Colonic mucosa (tissue), 4 donors: ENCODE measurements at regions not wholly inside any gene's neighbourhood (a gene's known extent, or its start where the extent isn't known, plus 50 kb on each side); places are given as distances from the start of the nearest gene placed in this dataset.

Experiments used
- DNase-seq: peaks from one replicate; pipeline ENCODE4 v3.0.0-alpha.2; 2020
- H3K27ac ChIP-seq: fragments of 200-600 bp; one replicate; pipeline ENCODE4 v1.8.0; 2021
- H3K27me3 ChIP-seq: fragments of 200-600 bp; one replicate; pipeline ENCODE4 v1.8.0; 2021
- H3K36me3 ChIP-seq: fragments of 200-600 bp; one replicate; pipeline ENCODE4 v1.8.0; 2021
- H3K4me1 ChIP-seq: fragments of 200-600 bp; one replicate; pipeline ENCODE4 v1.8.0; 2021; ENCODE audit warnings: mild to moderate bottlenecking
- H3K4me3 ChIP-seq: fragments of 200-600 bp; one replicate; pipeline ENCODE4 v1.8.0; 2021
- H3K9ac ChIP-seq, 2 donors: one replicate each; pipeline ENCODE4 v1.7.0; 2013; ENCODE audit warnings: control low read depth in 2 of 2, low read depth in 2 of 2, low read length in 2 of 2
- H3K9me3 ChIP-seq: fragments of 200-600 bp; one replicate; pipeline ENCODE4 v1.8.0; 2021
- intact Hi-C: fragments of 100-400 bp; cut with DNase I; formaldehyde crosslinking; loops from one replicate; pipeline ENCODE4 v1.14.1; 2022
- TF ChIP-seq, protein P1 (sequence below): fragments of 200-600 bp; IDR thresholded peaks from one replicate; pipeline ENCODE4 v1.8.0; 2022; ENCODE audit warnings: antibody characterized with exemption, mild to moderate bottlenecking
- donor health status: healthy.
- donor health status: DM: no; HTN: no; CAD: no.
- donor health status: DM: no; HTN: no; CAD: no.

DNA sequence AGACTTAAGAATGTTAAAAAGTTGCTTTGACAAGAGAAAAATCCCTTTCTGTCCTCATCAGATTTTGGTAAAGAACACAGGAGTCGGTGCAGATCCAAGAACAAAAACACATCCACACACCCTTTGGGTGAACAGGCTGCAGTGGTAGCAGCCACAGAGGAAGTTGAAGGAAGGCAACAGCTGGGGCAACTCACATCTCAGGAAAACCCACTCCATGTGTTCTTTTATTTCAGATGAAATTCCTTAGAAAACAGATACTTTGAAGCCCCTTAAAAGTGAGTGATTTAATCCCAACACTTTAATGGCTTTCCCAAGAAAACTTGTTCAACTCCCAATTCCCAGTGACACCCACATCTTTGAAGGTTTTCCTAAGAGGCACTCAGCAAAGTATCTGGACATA, 271.3 kb downstream of the ICOS start:
- no peak overlapping the region for H3K27ac ChIP-seq
- no peak for DNase-seq
- H3K9ac ChIP-seq: no peak overlapping the region
- H3K4me1 ChIP-seq: no peaks in the 10 kb centered on the region
- no peaks in the 10 kb centered on the region for H3K9me3 ChIP-seq
- H3K36me3 ChIP-seq: no peaks in the 10 kb centered on the region
- H3K4me3 ChIP-seq: no peak overlapping the region
- TF ChIP-seq, protein P1, sequence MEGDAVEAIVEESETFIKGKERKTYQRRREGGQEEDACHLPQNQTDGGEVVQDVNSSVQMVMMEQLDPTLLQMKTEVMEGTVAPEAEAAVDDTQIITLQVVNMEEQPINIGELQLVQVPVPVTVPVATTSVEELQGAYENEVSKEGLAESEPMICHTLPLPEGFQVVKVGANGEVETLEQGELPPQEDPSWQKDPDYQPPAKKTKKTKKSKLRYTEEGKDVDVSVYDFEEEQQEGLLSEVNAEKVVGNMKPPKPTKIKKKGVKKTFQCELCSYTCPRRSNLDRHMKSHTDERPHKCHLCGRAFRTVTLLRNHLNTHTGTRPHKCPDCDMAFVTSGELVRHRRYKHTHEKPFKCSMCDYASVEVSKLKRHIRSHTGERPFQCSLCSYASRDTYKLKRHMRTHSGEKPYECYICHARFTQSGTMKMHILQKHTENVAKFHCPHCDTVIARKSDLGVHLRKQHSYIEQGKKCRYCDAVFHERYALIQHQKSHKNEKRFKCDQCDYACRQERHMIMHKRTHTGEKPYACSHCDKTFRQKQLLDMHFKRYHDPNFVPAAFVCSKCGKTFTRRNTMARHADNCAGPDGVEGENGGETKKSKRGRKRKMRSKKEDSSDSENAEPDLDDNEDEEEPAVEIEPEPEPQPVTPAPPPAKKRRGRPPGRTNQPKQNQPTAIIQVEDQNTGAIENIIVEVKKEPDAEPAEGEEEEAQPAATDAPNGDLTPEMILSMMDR: no peak
- intact Hi-C loops: no loop called here
- no peaks in the 10 kb centered on the region for H3K27me3 ChIP-seq

DNA sequence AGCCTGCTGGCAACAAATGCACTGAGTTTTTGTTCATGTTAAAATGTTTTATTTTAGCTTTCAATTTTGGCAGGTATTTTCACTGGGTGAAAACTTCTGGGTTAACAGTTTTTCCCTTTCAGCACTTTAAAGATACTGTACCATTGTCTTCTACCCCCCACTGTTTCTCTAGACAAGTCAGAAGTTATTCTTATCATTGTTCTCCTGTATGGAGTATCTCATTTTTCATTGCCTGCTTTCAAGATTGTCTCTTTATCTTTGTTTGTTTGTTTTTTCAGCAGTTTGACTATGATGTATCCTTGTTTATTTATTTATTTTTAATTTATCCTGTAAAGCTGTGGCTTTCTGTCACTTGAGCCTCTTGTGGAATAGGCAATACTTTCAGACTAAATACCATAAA, 277.0 kb downstream of the ICOS start:
- intact Hi-C loops: no loop called here
- no peaks in the 10 kb centered on the region for H3K27me3 ChIP-seq

DNA sequence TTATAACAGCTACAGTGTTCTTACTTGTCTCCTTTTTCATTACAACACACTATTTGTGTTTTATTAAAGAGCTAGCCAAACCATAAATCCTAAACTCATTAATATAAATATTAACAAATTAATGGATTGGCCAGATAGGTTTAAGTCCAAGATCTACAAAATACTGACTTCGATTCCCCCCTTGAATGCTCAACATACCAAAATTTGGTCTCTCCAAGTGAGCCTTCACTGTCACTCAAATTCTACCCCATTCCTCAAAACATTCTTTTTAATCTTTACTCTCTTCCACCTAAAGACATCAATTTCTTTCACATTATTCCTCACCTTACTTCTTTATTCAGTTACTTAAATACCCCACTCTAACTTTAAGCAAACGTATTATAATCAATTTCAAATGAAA, 281.5 kb downstream of the ICOS start:
- TF ChIP-seq, protein P1: no peak
- intact Hi-C loops: no loop called here
- Histone ChIP-seq H3K36me3 (no peaks in the 10 kb centered on the region), H3K4me1 (no peaks in the 10 kb centered on the region), H3K27ac (no peak overlapping the region), H3K9ac (no peak overlapping the region), H3K4me3 (no peak overlapping the region), H3K27me3 (no peaks in the 10 kb centered on the region), H3K9me3 (no peaks in the 10 kb centered on the region)
- no peak for DNase-seq

More for the DNA sequence above, 277.0 kb downstream of the ICOS start:
- Histone ChIP-seq H3K9ac (no peak overlapping the region), H3K27ac (no peak overlapping the region), H3K36me3 (no peaks in the 10 kb centered on the region), H3K4me3 (no peak overlapping the region), H3K9me3 (no peaks in the 10 kb centered on the region), H3K4me1 (no peaks in the 10 kb centered on the region)
- TF ChIP-seq, protein P1: no peak
- no peak for DNase-seq

DNA sequence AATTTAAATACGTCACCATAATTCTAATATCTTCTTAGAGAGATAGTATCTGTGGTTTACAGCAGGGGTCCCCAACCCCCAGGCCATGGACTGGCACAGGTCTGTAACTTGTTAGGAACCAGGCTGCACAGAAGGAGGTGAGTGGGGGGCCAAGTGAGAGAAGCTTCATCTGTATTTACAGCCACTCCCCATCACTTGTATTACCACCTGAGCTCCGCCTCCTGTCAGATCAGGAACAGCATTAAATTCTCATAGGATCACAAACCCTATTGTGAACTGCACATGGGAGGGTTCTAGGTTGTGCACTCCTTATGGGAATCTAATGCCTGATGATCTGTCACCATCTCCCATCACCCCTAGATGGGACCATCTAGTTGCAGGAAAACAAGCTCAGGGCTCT, 282.6 kb downstream of the ICOS start:
- DNase-seq: no peak
- Histone ChIP-seq H3K4me3 (no peak overlapping the region), H3K27ac (no peak overlapping the region), H3K36me3 (no peaks in the 10 kb centered on the region), H3K4me1 (no peaks in the 10 kb centered on the region), H3K9ac (no peak overlapping the region), H3K9me3 (no peaks in the 10 kb centered on the region), H3K27me3 (no peaks in the 10 kb centered on the region)
- TF ChIP-seq, protein P1: no peak
- intact Hi-C loops: no loop called here

DNA sequence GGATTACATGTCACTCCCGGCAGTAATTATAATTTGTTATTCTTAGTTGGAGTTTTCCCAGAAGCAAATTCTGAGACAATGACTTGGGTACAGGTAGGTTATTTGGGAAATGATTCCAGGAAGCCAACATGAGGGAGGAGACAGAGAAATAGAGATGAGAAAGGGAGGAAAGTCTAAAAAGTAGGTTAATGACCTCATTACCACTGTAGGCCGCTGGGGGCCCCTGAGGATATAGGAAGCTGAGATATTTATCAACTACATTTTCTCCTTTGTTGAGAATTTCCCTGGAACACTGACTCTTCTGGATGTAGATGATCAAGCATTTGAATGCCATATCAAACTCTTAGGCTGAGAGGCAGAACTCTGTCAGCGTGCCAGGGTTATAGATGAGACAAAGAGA, 284.3 kb downstream of the ICOS start:
- Histone ChIP-seq H3K4me1 (no peaks in the 10 kb centered on the region), H3K36me3 (no peaks in the 10 kb centered on the region), H3K4me3 (no peak overlapping the region), H3K27me3 (no peaks in the 10 kb centered on the region), H3K9ac (no peak overlapping the region), H3K27ac (no peak overlapping the region), H3K9me3 (no peaks in the 10 kb centered on the region)
- intact Hi-C loops: no loop called here
- DNase-seq: no peak
- TF ChIP-seq, protein P1: no peak

DNA sequence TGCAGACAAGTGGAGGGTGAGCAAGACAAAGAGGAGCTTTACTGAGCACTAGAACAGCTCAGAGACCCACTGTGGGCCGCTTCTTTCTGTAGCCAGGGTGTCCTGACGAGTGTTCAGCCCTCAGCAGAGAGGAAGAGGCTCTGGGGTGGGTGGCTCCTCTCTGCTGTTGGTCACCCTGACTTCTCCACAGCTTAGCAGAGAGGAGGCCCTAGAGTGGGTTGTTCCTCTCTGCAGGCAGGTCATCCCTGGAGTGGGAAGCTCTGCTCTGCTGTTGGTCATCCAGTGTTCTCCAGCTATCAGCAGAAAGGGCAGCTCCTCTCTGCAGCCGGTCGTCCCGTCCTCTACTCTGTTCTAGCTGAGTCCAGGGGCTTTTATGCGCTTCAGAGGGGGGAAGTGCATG, 286.5 kb downstream of the ICOS start:
- no peak overlapping the region for H3K9ac ChIP-seq
- H3K27ac ChIP-seq: no peak overlapping the region
- no peaks in the 10 kb centered on the region for H3K9me3 ChIP-seq
- H3K4me3 ChIP-seq: no peak overlapping the region
- TF ChIP-seq, protein P1: no peak
- intact Hi-C loops: no loop called here
- H3K4me1 ChIP-seq: peaks cover 5% of the 10 kb centered on the region
- no peaks in the 10 kb centered on the region for H3K27me3 ChIP-seq
- H3K36me3 ChIP-seq: no peaks in the 10 kb centered on the region
- no peak for DNase-seq
